ENCODE measurements at regions not wholly inside any gene's neighbourhood (a gene's known extent, or its start where the extent isn't known, plus 50 kb on each side); places are given as distances from the start of the nearest gene placed in this dataset.

DNA sequence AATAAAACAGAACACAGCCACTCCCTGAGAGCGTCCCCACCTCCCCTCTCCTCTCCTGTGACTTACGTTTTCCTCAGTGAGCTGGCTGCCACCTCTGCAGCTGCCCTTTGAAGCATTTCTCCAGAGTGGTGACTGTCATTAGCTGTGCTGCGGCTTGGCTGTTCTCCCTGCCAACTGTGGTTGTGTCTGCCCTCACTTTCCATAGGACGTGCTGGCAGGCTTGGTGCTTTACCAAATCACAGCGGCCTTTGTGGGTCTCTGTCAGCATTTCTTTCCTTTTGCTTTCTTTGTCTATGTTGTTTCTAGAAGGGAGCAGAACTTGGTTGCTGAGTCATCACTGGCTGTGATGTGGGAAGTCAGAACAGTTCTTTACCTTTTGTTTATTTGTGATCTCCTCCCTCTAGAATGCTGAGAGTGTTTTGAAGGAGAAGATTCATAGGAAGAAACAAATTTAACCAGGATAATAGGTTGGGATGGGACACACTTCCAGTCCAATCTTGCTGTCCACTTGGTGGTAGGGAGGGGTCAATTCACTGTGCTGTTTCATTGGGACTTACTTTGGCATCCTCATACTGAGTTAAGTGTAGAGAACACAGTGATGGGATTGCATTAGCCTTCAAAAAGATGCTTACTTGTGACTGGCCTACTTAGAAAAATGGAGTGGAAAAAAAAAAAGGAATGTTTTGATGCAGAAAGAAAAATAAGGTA, 88.2 kb downstream of the TMX1 start:
- no peak overlapping the region for H3K4me3 ChIP-seq (ENCODE audit: low read length)
- no peaks in the 10 kb centered on the region for H3K79me2 ChIP-seq (replicated peaks; ENCODE audit: insufficient read depth, low read length)
- H4K20me1 ChIP-seq (ENCODE audit: insufficient read depth), result no peaks in the 10 kb centered on the region
- no peaks in the 10 kb centered on the region for H3K9me2 ChIP-seq (ENCODE audit: insufficient read depth, low read length)
- no peaks in the 10 kb centered on the region for H3F3A ChIP-seq (ENCODE audit: insufficient read depth, low read length, poor library complexity, severe bottlenecking)
- no peak overlapping the region for H3K27ac ChIP-seq (ENCODE audit: low read length)
- no peak overlapping the region for H3K9ac ChIP-seq (ENCODE audit: low read length)
- H3K36me3 ChIP-seq (ENCODE audit: insufficient read depth, low read length), result no peaks in the 10 kb centered on the region
- no peaks in the 10 kb centered on the region for H3K27me3 ChIP-seq (ENCODE audit: insufficient read depth, low read depth, low read length)
- TF ChIP-seq, protein P1, sequence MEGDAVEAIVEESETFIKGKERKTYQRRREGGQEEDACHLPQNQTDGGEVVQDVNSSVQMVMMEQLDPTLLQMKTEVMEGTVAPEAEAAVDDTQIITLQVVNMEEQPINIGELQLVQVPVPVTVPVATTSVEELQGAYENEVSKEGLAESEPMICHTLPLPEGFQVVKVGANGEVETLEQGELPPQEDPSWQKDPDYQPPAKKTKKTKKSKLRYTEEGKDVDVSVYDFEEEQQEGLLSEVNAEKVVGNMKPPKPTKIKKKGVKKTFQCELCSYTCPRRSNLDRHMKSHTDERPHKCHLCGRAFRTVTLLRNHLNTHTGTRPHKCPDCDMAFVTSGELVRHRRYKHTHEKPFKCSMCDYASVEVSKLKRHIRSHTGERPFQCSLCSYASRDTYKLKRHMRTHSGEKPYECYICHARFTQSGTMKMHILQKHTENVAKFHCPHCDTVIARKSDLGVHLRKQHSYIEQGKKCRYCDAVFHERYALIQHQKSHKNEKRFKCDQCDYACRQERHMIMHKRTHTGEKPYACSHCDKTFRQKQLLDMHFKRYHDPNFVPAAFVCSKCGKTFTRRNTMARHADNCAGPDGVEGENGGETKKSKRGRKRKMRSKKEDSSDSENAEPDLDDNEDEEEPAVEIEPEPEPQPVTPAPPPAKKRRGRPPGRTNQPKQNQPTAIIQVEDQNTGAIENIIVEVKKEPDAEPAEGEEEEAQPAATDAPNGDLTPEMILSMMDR (IDR thresholded peaks at IDR 0.05; ENCODE audit: poor library complexity, severe bottlenecking), result no peak
- TF ChIP-seq EZH2 (IDR thresholded peaks at IDR 0.05; ENCODE audit: borderline replicate concordance, insufficient read depth, low read length, poor library complexity, severe bottlenecking) (no peak), POLR2AphosphoS5 (IDR thresholded peaks at IDR 0.05) (no peak), RAD21 (conservative IDR thresholded peaks at IDR 0.05) (no peak), TAF1 (IDR thresholded peaks at IDR 0.05; ENCODE audit: low read depth) (no peak), SMC3 (conservative IDR thresholded peaks at IDR 0.05; ENCODE audit: poor library complexity) (no peak), EP300 (conservative IDR thresholded peaks at IDR 0.05; ENCODE audit: poor library complexity, severe bottlenecking) (no peak)
- TF ChIP-seq, protein P2, sequence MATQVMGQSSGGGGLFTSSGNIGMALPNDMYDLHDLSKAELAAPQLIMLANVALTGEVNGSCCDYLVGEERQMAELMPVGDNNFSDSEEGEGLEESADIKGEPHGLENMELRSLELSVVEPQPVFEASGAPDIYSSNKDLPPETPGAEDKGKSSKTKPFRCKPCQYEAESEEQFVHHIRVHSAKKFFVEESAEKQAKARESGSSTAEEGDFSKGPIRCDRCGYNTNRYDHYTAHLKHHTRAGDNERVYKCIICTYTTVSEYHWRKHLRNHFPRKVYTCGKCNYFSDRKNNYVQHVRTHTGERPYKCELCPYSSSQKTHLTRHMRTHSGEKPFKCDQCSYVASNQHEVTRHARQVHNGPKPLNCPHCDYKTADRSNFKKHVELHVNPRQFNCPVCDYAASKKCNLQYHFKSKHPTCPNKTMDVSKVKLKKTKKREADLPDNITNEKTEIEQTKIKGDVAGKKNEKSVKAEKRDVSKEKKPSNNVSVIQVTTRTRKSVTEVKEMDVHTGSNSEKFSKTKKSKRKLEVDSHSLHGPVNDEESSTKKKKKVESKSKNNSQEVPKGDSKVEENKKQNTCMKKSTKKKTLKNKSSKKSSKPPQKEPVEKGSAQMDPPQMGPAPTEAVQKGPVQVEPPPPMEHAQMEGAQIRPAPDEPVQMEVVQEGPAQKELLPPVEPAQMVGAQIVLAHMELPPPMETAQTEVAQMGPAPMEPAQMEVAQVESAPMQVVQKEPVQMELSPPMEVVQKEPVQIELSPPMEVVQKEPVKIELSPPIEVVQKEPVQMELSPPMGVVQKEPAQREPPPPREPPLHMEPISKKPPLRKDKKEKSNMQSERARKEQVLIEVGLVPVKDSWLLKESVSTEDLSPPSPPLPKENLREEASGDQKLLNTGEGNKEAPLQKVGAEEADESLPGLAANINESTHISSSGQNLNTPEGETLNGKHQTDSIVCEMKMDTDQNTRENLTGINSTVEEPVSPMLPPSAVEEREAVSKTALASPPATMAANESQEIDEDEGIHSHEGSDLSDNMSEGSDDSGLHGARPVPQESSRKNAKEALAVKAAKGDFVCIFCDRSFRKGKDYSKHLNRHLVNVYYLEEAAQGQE (IDR thresholded peaks at IDR 0.05; ENCODE audit: borderline replicate concordance), result no peak
- no peaks in the 10 kb centered on the region for H3K9me3 ChIP-seq (ENCODE audit: low read length)
- no peak overlapping the region for H3K4me2 ChIP-seq (ENCODE audit: low read length)
- no peak overlapping the region for H2AFZ ChIP-seq (ENCODE audit: low read depth, low read length)

DNA sequence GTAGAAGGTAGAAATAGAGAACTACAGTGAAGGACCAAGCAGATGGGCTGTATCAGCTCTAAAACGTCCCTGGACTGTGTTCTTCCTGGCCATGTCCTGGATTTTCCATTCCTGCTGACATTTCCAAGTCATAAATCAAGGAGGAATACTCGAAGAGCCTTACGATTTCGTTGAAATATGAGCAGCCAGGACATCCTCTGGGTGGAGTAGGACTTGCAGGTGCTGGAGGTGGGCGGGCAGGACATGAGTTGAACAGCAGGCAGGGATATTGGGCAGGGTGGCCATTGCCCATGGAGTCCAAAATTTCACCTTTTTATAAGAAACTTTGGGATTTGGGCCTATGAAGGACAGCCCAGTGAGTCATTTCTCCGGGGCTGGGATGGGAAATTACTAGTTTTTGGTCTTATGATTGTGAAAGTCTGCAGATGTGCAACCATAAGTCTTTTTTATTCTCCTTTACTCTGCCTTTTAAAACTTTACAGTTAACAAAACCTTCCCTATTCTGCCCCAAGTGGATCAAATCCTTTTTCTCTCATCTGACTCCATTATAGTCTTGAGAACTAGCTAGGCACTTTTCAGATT, 88.8 kb downstream of the TMX1 start:
- Histone ChIP-seq H3K79me2 (replicated peaks; ENCODE audit: insufficient read depth, low read length) (no peaks in the 10 kb centered on the region), H3K9ac (ENCODE audit: low read length) (no peak overlapping the region), H3K9me3 (ENCODE audit: low read length) (no peaks in the 10 kb centered on the region), H3K4me3 (ENCODE audit: low read length) (no peak overlapping the region), H3K27me3 (ENCODE audit: insufficient read depth, low read depth, low read length) (no peaks in the 10 kb centered on the region), H4K20me1 (ENCODE audit: insufficient read depth) (no peaks in the 10 kb centered on the region), H3F3A (ENCODE audit: insufficient read depth, low read length, poor library complexity, severe bottlenecking) (no peaks in the 10 kb centered on the region), H3K36me3 (ENCODE audit: insufficient read depth, low read length) (no peaks in the 10 kb centered on the region), H3K4me2 (ENCODE audit: low read length) (no peak overlapping the region), H3K9me2 (ENCODE audit: insufficient read depth, low read length) (no peaks in the 10 kb centered on the region), H2AFZ (ENCODE audit: low read depth, low read length) (no peak overlapping the region), H3K27ac (ENCODE audit: low read length) (no peak overlapping the region)
- TF ChIP-seq, protein P1 (IDR thresholded peaks at IDR 0.05; ENCODE audit: poor library complexity, severe bottlenecking), result no peak
- TF ChIP-seq TAF1 (IDR thresholded peaks at IDR 0.05; ENCODE audit: low read depth), result no peak
